Caco-2 (cell line): ENCODE measurements at regions not wholly inside any gene's neighbourhood (a gene's known extent, or its start where the extent isn't known, plus 50 kb on each side); places are given as distances from the start of the nearest gene placed in this dataset.

Experiments used
- BruUV-seq: library from RNA; stranded (reverse); fragments of 400-500 nt; replicated peaks from 2 replicates; lab custom pipeline; 2021; lab: Mats Ljungman, UMichigan
- CTCF ChIA-PET: fragments of 300-600 bp; sonication (Branson Sonifier 250); formaldehyde crosslinking; loops from one replicate; lab custom pipeline; 2022; ENCODE audit warnings: antibody characterized with exemption; lab: Charles Lee
- POLR2A ChIA-PET: fragments of 300-600 bp; sonication (Branson Sonifier 250); formaldehyde crosslinking; loops from one replicate; lab custom pipeline; 2022; ENCODE audit warnings: antibody characterized with exemption; lab: Charles Lee
- DNase-seq, 2 experiments: peaks; one replicate each; pipeline versions ENCODE4 v3.0.0 to v3.0.0-alpha.2; 2020 to 2022
- H3K27me3 ChIP-seq: replicated peaks from 2 replicates; pipeline ENCODE4 v1.6.0; 2011; ENCODE audit warnings: low read length; ENCODE audit not compliant: control insufficient read depth, insufficient read depth
- H3K36me3 ChIP-seq: 2 replicates; pipeline ENCODE4 v1.5.1; 2011; ENCODE audit warnings: low read length; ENCODE audit not compliant: control insufficient read depth, insufficient read depth
- H3K4me1 ChIP-seq: fragments of 250-450 bp; sonication (Bioruptor Pico); 2 replicates; pipeline ENCODE4 v1.5.1; 2020; ENCODE audit warnings: mild to moderate bottlenecking
- H3K4me3 ChIP-seq: 2 replicates; pipeline ENCODE4 v1.5.1; 2011; ENCODE audit warnings: low read depth, mild to moderate bottlenecking, control low read depth, low read length
- H3K9me3 ChIP-seq: fragments of 250-450 bp; sonication (Bioruptor Pico); 2 replicates; pipeline ENCODE4 v1.5.1; 2020; ENCODE audit warnings: mild to moderate bottlenecking, moderate library complexity
- H3K27ac Mint-ChIP-seq: one replicate; pipeline ENCODE4 v1.8.0; 2022; ENCODE audit warnings: mixed read lengths; ENCODE audit not compliant: unreplicated experiment
- H3K27me3 Mint-ChIP-seq: one replicate; pipeline ENCODE4 v1.8.0; 2022; ENCODE audit warnings: mixed read lengths; ENCODE audit not compliant: insufficient read depth, unreplicated experiment
- H3K36me3 Mint-ChIP-seq: one replicate; pipeline ENCODE4 v1.8.0; 2022; ENCODE audit warnings: mild to moderate bottlenecking, mixed read lengths; ENCODE audit not compliant: insufficient read depth, unreplicated experiment
- H3K4me1 Mint-ChIP-seq: one replicate; pipeline ENCODE4 v1.8.0; 2022; ENCODE audit warnings: low read depth, mixed read lengths; ENCODE audit not compliant: unreplicated experiment
- H3K4me3 Mint-ChIP-seq: one replicate; pipeline ENCODE4 v1.8.0; 2022; ENCODE audit warnings: mild to moderate bottlenecking, moderate library complexity, mixed read lengths; ENCODE audit not compliant: unreplicated experiment
- H3K9me3 Mint-ChIP-seq: one replicate; pipeline ENCODE4 v1.8.0; 2022; ENCODE audit warnings: mixed read lengths; ENCODE audit not compliant: unreplicated experiment
- intact Hi-C: fragments of 100-400 bp; cut with micrococcal nuclease; formaldehyde crosslinking; loops from one replicate; pipeline ENCODE4 v1.10.0; 2022; ENCODE audit not compliant: unreplicated experiment
- TF ChIP-seq, protein P1 (sequence below), 2 experiments: fragments of 200-600 bp in 1 of 2; IDR thresholded peaks; 1 replicate in 1 of 2; 2 replicates in 1 of 2; pipeline versions ENCODE4 v1.5.1 to v1.8.0; 2011 to 2022; ENCODE audit warnings: antibody characterized with exemption in 1 of 2, control low read depth in 1 of 2, inconsistent platforms in 1 of 2, low read depth in 1 of 2, low read length in 1 of 2, mild to moderate bottlenecking in 1 of 2, moderate library complexity in 1 of 2; ENCODE audit not compliant: insufficient read depth in 1 of 2, severe bottlenecking in 1 of 2, unreplicated experiment in 1 of 2

DNA sequence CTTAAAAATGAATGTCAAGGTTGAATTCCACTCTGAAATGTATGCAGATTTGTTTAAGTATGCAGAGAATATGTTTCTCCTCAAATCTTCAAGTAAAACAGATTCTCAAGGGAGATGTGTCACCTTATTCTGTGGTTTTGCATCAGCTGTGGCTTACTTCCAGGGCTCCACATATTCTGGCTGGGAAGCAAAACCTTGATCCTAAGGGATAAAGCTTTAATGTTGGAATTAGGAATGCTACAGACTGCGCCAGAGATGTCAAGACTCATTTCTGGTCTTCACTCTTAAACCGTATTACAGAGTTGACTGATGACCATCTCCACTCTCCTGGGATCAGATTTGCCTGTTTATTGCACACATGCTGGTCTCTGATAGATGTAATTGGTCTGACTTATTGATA, 143.9 kb upstream of the DIPK2B start:
- H3K36me3 ChIP-seq, result no peaks in the 10 kb centered on the region
- Mint-ChIP-seq H3K27ac (no peak overlapping the region), H3K4me1 (no peaks in the 10 kb centered on the region), H3K27me3 (no peaks in the 10 kb centered on the region), H3K36me3 (no peaks in the 10 kb centered on the region), H3K9me3 (no peaks in the 10 kb centered on the region), H3K4me3 (no peak overlapping the region)
- ChIA-PET POLR2A (no interaction called here), CTCF (no interaction called here)
- no peak overlapping the region for H3K4me3 ChIP-seq
- H3K27me3 ChIP-seq, result no peaks in the 10 kb centered on the region
- no peak for DNase-seq
- no peaks in the 10 kb centered on the region for H3K9me3 ChIP-seq
- no peaks in the 10 kb centered on the region for H3K4me1 ChIP-seq
- intact Hi-C loops, result no loop called here
- TF ChIP-seq, protein P1, sequence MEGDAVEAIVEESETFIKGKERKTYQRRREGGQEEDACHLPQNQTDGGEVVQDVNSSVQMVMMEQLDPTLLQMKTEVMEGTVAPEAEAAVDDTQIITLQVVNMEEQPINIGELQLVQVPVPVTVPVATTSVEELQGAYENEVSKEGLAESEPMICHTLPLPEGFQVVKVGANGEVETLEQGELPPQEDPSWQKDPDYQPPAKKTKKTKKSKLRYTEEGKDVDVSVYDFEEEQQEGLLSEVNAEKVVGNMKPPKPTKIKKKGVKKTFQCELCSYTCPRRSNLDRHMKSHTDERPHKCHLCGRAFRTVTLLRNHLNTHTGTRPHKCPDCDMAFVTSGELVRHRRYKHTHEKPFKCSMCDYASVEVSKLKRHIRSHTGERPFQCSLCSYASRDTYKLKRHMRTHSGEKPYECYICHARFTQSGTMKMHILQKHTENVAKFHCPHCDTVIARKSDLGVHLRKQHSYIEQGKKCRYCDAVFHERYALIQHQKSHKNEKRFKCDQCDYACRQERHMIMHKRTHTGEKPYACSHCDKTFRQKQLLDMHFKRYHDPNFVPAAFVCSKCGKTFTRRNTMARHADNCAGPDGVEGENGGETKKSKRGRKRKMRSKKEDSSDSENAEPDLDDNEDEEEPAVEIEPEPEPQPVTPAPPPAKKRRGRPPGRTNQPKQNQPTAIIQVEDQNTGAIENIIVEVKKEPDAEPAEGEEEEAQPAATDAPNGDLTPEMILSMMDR (IDR thresholded peaks at IDR 0.05; ENCODE audit: insufficient read depth in 1 of 2, low read depth in 1 of 2, low read length in 1 of 2, severe bottlenecking in 1 of 2, unreplicated experiment in 1 of 2), result no peak
- BruUV-seq, result no TSS peak

DNA sequence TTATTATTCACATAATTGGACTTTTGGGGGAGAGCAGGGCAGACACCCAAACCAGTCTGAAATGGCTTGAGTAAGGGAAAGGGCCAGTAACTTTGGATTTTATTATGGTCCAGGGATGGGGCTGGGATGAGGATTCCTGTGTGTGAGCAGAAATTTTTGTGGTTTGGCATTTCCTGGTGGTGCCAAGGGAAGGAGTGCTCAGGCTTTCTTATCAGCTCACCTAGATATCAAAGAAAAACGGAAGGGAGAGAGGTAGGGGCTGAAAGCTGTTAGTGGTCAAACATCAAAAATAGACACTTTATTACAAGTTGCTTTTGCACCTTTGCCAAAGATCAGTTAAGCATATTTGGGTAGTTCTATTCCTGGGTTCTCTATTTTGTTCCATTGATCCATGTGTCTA, 128.5 kb upstream of the DIPK2B start:
- Histone ChIP-seq H3K9me3 (no peaks in the 10 kb centered on the region), H3K27me3 (no peaks in the 10 kb centered on the region), H3K4me1 (no peaks in the 10 kb centered on the region), H3K4me3 (no peak overlapping the region), H3K36me3 (no peaks in the 10 kb centered on the region)
- H3K4me3 Mint-ChIP-seq, result no peak overlapping the region
- no peak overlapping the region for H3K27ac Mint-ChIP-seq
- ChIA-PET CTCF (no interaction called here), POLR2A (no interaction called here)
- no peaks in the 10 kb centered on the region for H3K4me1 Mint-ChIP-seq
- no peaks in the 10 kb centered on the region for H3K36me3 Mint-ChIP-seq
- no TSS peak for BruUV-seq
- no peaks in the 10 kb centered on the region for H3K9me3 Mint-ChIP-seq
- intact Hi-C loops, result loop anchor here (10.0 kb wide), 1 partner anchor 1076 kb away; no protein-coding TSS in a partner anchor
- H3K27me3 Mint-ChIP-seq, result no peaks in the 10 kb centered on the region
- TF ChIP-seq, protein P1 (IDR thresholded peaks at IDR 0.05; ENCODE audit: insufficient read depth in 1 of 2, low read depth in 1 of 2, low read length in 1 of 2, severe bottlenecking in 1 of 2, unreplicated experiment in 1 of 2), result no peak
- no peak for DNase-seq

DNA sequence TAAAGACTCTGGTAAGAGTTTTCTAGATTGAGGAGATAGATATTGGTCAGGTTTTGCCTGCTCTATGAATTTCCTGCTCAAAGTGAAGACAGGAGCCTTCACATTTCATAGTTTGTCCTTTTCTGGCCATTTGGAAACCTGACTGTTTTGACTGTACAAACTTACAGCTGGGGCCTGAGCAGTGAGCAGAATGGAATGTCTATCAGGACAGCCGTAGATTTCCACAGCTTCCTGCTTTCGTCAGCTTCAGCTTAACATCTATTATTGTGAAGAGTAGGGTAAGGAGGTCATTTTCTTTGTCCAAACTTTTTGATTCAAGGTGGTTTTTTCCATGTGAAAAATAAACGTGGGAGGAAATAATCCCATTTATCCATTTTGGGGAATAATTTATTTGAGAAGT, 124.3 kb upstream of the DIPK2B start:
- Mint-ChIP-seq H3K4me3 (no peak overlapping the region), H3K36me3 (no peaks in the 10 kb centered on the region), H3K27ac (no peak overlapping the region), H3K4me1 (no peaks in the 10 kb centered on the region), H3K9me3 (no peaks in the 10 kb centered on the region), H3K27me3 (peaks cover 3% of the 10 kb centered on the region)
- H3K36me3 ChIP-seq, result no peaks in the 10 kb centered on the region
- intact Hi-C loops, result loop anchor here (10.0 kb wide), 1 partner anchor 1080 kb away; no protein-coding TSS in a partner anchor
- H3K4me3 ChIP-seq, result no peak overlapping the region
- TF ChIP-seq, protein P1 (IDR thresholded peaks at IDR 0.05; ENCODE audit: insufficient read depth in 1 of 2, low read depth in 1 of 2, low read length in 1 of 2, severe bottlenecking in 1 of 2, unreplicated experiment in 1 of 2), result no peak
- CTCF ChIA-PET, result no interaction called here
- no peaks in the 10 kb centered on the region for H3K4me1 ChIP-seq
- no peaks in the 10 kb centered on the region for H3K9me3 ChIP-seq
- POLR2A ChIA-PET, result no interaction called here
- DNase-seq, result no peak
- no TSS peak for BruUV-seq
- H3K27me3 ChIP-seq, result no peaks in the 10 kb centered on the region
